ENCODE measurements at regions not wholly inside any gene's neighbourhood (a gene's known extent, or its start where the extent isn't known, plus 50 kb on each side); places are given as distances from the start of the nearest gene placed in this dataset.

DNA sequence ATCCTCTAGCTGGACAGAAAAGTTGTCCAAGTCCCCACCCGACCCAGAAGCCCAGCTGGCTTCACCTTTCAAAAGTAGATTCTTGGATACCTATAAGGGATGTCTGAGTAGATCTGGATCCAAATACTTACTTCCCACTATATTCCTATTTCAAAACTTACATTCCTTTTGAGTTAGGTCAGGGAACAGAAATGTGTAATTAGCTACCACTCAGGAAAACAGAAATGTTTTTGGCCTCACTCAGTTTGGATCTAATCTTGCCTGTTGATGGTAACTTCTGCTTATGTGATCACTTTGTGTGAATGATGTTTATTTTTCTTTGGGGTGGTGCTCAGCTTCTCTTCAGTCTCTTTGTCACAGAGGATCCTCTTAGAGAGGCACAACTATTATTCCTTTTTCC, 814.4 kb upstream of the RGS18 start:
- Histone ChIP-seq H3K27me3 (ENCODE audit: control insufficient read depth in 1 of 2, insufficient read depth in 2 of 2, low read length in 2 of 2) (no peaks in the 10 kb centered on the region), H3K4me1 (ENCODE audit: insufficient read depth, low read length) (no peaks in the 10 kb centered on the region), H3K79me2 (ENCODE audit: insufficient read depth, low read length) (no peaks in the 10 kb centered on the region), H4K20me1 (ENCODE audit: insufficient read depth, low read length) (no peaks in the 10 kb centered on the region), H3K9ac (ENCODE audit: insufficient read depth, low read depth, low read length) (no peak overlapping the region), H3K36me3 (replicated peaks in 1 of 2; ENCODE audit: control insufficient read depth in 1 of 2, insufficient read depth in 2 of 2, low read length in 2 of 2) (no peaks in the 10 kb centered on the region), H3K4me2 (ENCODE audit: low read depth, low read length) (no peak overlapping the region), H3K4me3 (replicated peaks in 1 of 3; ENCODE audit: insufficient read depth in 1 of 3, low read depth in 2 of 3, low read length in 3 of 3) (no peak overlapping the region), H3K27ac (ENCODE audit: extremely low read length, insufficient read depth, low read length) (no peak overlapping the region), H3K9me3 (ENCODE audit: low read length) (no peaks in the 10 kb centered on the region), H2AFZ (ENCODE audit: low read length) (no peak overlapping the region)
- ATAC-seq (no peak), DNase-seq (ENCODE audit: low spot score) (no peak), FAIRE-seq (no peak)
- intact Hi-C loops (cut with micrococcal nuclease; ENCODE audit: unreplicated experiment) (no loop called here), in situ Hi-C loops (cut with HindIII; ENCODE audit: extremely low pct_ligation_motif_present, low pct_unique_long_range_greater_than_20kb) (no loop called here)
- BruUV-seq (replicated peaks): no TSS peak
- CTCF ChIA-PET (ENCODE audit: low intra/inter-chr PET ratio, low total read pairs): no interaction called here
- WGBS (ENCODE audit: low lambda C conversion rate): 0% methylated on average over 1 of the region's 1 CpG
- POLR2A ChIA-PET: no interaction called here
- TF ChIP-seq PHF5A (CRISPR knock-in tag; IDR thresholded peaks at IDR 0.05; ENCODE audit: low read depth, unreplicated experiment): no peak
- TF ChIP-seq, protein P1, sequence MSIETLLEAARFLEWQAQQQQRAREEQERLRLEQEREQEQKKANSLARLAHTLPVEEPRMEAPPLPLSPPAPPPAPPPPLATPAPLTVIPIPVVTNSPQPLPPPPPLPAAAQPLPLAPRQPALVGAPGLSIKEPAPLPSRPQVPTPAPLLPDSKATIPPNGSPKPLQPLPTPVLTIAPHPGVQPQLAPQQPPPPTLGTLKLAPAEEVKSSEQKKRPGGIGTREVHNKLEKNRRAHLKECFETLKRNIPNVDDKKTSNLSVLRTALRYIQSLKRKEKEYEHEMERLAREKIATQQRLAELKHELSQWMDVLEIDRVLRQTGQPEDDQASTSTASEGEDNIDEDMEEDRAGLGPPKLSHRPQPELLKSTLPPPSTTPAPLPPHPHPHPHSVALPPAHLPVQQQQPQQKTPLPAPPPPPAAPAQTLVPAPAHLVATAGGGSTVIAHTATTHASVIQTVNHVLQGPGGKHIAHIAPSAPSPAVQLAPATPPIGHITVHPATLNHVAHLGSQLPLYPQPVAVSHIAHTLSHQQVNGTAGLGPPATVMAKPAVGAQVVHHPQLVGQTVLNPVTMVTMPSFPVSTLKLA (IDR thresholded peaks at IDR 0.05): no peak
- TF ChIP-seq NAIF1 (CRISPR knock-in tag; IDR thresholded peaks at IDR 0.05; ENCODE audit: borderline replicate concordance): no peak
- TF ChIP-seq, protein P2, sequence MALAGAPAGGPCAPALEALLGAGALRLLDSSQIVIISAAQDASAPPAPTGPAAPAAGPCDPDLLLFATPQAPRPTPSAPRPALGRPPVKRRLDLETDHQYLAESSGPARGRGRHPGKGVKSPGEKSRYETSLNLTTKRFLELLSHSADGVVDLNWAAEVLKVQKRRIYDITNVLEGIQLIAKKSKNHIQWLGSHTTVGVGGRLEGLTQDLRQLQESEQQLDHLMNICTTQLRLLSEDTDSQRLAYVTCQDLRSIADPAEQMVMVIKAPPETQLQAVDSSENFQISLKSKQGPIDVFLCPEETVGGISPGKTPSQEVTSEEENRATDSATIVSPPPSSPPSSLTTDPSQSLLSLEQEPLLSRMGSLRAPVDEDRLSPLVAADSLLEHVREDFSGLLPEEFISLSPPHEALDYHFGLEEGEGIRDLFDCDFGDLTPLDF (CRISPR knock-in tag; IDR thresholded peaks at IDR 0.05): no peak
- no peak for TF ChIP-seq SALL2 (CRISPR knock-in tag; IDR thresholded peaks at IDR 0.05)
- no peak for TF ChIP-seq REL (CRISPR knock-in tag; conservative IDR thresholded peaks at IDR 0.05)
- TF ChIP-seq KLF13 (CRISPR knock-in tag; IDR thresholded peaks at IDR 0.05): no peak
- TF ChIP-seq ZNF230 (CRISPR knock-in tag; IDR thresholded peaks at IDR 0.05): no peak
- no peak for TF ChIP-seq JUN (CRISPR knock-in tag; IDR thresholded peaks at IDR 0.05)
- TF ChIP-seq, protein P3, sequence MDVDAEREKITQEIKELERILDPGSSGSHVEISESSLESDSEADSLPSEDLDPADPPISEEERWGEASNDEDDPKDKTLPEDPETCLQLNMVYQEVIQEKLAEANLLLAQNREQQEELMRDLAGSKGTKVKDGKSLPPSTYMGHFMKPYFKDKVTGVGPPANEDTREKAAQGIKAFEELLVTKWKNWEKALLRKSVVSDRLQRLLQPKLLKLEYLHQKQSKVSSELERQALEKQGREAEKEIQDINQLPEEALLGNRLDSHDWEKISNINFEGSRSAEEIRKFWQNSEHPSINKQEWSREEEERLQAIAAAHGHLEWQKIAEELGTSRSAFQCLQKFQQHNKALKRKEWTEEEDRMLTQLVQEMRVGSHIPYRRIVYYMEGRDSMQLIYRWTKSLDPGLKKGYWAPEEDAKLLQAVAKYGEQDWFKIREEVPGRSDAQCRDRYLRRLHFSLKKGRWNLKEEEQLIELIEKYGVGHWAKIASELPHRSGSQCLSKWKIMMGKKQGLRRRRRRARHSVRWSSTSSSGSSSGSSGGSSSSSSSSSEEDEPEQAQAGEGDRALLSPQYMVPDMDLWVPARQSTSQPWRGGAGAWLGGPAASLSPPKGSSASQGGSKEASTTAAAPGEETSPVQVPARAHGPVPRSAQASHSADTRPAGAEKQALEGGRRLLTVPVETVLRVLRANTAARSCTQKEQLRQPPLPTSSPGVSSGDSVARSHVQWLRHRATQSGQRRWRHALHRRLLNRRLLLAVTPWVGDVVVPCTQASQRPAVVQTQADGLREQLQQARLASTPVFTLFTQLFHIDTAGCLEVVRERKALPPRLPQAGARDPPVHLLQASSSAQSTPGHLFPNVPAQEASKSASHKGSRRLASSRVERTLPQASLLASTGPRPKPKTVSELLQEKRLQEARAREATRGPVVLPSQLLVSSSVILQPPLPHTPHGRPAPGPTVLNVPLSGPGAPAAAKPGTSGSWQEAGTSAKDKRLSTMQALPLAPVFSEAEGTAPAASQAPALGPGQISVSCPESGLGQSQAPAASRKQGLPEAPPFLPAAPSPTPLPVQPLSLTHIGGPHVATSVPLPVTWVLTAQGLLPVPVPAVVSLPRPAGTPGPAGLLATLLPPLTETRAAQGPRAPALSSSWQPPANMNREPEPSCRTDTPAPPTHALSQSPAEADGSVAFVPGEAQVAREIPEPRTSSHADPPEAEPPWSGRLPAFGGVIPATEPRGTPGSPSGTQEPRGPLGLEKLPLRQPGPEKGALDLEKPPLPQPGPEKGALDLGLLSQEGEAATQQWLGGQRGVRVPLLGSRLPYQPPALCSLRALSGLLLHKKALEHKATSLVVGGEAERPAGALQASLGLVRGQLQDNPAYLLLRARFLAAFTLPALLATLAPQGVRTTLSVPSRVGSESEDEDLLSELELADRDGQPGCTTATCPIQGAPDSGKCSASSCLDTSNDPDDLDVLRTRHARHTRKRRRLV (CRISPR knock-in tag; IDR thresholded peaks at IDR 0.05): no peak
- TF ChIP-seq, protein P4, sequence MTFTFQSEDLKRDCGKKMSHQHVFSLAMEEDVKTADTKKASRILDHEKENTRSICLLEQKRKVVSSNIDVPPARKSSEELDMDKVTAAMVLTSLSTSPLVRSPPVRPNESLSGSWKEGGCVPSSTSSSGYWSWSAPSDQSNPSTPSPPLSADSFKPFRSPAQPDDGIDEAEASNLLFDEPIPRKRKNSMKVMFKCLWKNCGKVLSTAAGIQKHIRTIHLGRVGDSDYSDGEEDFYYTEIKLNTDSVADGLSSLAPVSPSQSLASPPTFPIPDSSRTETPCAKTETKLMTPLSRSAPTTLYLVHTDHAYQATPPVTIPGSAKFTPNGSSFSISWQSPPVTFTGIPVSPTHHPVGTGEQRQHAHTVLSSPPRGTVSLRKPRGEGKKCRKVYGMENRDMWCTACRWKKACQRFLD (CRISPR knock-in tag; IDR thresholded peaks at IDR 0.05; ENCODE audit: borderline replicate concordance): no peak
- TF ChIP-seq ATF7-NPFF (CRISPR knock-in tag; IDR thresholded peaks at IDR 0.05; ENCODE audit: low read depth): no peak
- TF ChIP-seq, protein P5, sequence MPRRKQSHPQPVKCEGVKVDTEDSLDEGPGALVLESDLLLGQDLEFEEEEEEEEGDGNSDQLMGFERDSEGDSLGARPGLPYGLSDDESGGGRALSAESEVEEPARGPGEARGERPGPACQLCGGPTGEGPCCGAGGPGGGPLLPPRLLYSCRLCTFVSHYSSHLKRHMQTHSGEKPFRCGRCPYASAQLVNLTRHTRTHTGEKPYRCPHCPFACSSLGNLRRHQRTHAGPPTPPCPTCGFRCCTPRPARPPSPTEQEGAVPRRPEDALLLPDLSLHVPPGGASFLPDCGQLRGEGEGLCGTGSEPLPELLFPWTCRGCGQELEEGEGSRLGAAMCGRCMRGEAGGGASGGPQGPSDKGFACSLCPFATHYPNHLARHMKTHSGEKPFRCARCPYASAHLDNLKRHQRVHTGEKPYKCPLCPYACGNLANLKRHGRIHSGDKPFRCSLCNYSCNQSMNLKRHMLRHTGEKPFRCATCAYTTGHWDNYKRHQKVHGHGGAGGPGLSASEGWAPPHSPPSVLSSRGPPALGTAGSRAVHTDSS (CRISPR knock-in tag; conservative IDR thresholded peaks at IDR 0.05): no peak
- no peak for TF ChIP-seq MYNN (CRISPR knock-in tag; IDR thresholded peaks at IDR 0.05; ENCODE audit: low read depth)
- no peak for TF ChIP-seq ZNF724P (CRISPR knock-in tag; IDR thresholded peaks at IDR 0.05; ENCODE audit: borderline replicate concordance)
- TF ChIP-seq ZNF772 (CRISPR knock-in tag; IDR thresholded peaks at IDR 0.05): no peak

Measured in HepG2 (cell line).